Right lobe of liver (tissue), 6 donors: ENCODE measurements at regions not wholly inside any gene's neighbourhood (a gene's known extent, or its start where the extent isn't known, plus 50 kb on each side); places are given as distances from the start of the nearest gene placed in this dataset.

ENCODE experiments used
- ATAC-seq, 4 donors: fragments of 200-7000 bp; cut with Tn5 transposase; one replicate each; pipeline ENCODE4 v1.9.1; 2020; ENCODE audit warnings: mild to moderate bottlenecking in 4 of 4, moderate library complexity in 4 of 4
- DNase-seq, 3 donors: peaks; one replicate each; pipeline ENCODE4 v3.0.0-alpha.2; 2020
- H3K27ac ChIP-seq, 3 donors: fragments of 200-600 bp; one replicate each; pipeline ENCODE4 v1.8.0; 2022
- H3K27me3 ChIP-seq, 2 donors: fragments of 200-600 bp; one replicate each; pipeline ENCODE4 v1.8.0; 2022
- H3K36me3 ChIP-seq, 4 donors: fragments of 200-600 bp; sonication (generic) in 1 of 4; one replicate each; pipeline versions ENCODE4 v1.5.1 to v1.8.0; 2017 to 2022; ENCODE audit warnings: control low read depth in 1 of 4
- H3K4me1 ChIP-seq, 4 donors: fragments of 200-600 bp; sonication (generic) in 1 of 4; one replicate each; pipeline versions ENCODE4 v1.5.1 to v1.8.0; 2017 to 2022; ENCODE audit warnings: control low read depth in 1 of 4
- H3K4me3 ChIP-seq, 3 donors: fragments of 200-600 bp; one replicate each; pipeline ENCODE4 v1.8.0; 2022
- H3K9me3 ChIP-seq, 4 donors: fragments of 200-600 bp; sonication (generic) in 1 of 4; one replicate each; pipeline versions ENCODE4 v1.5.1 to v1.8.0; 2017 to 2022; ENCODE audit warnings: control low read depth in 1 of 4
- CTCF ChIP-seq, 4 donors: fragments of 200-600 bp in 3 of 4; fragments of 450-650 bp in 1 of 4; IDR thresholded peaks; one replicate each; pipeline versions ENCODE4 v1.5.1 to v1.8.0; 2016 to 2022; ENCODE audit warnings: antibody characterized with exemption in 4 of 4, mild to moderate bottlenecking in 2 of 4
- POLR2A ChIP-seq: fragments of 450-650 bp; IDR thresholded peaks from one replicate; pipeline ENCODE4 v1.6.1; 2017; ENCODE audit warnings: antibody characterized with exemption, mild to moderate bottlenecking
- WGBS: methylation state at CpG from one replicate; pipeline ENCODE4 v1.1.6; 2018; ENCODE audit warnings: low coverage, low lambda C conversion rate; ENCODE audit not compliant: insufficient coverage; ENCODE audit errors: missing lambda C conversion rate; 5-methylcytosine and 5-hydroxymethylcytosine counted together
- intact Hi-C, 2 donors: fragments of 100-400 bp; cut with DNase I; formaldehyde crosslinking; loops; one replicate each; pipeline versions ENCODE4 v1.11.2 to v1.14.1; 2022
- donor health status: DM: no; HTN: yes; CAD: no.
- donor health status: DM: no; HTN: no; CAD: no.
- donor health status: DM: no; HTN: no; CAD: no.
- donor health status: DM: no; HTN: yes; CAD: no.
- donor health status: DM: no; HTN: yes; CAD: no.

- 83% methylated on average over 2 of the region's 10 CpGs for WGBS
- intact Hi-C loops = loop anchor here in 1 of 2 donors (5.0 kb wide), 1 partner anchor 218 kb away; no protein-coding TSS in a partner anchor
- H3K4me3 ChIP-seq = no peak overlapping the region
- no peak for DNase-seq
- TF ChIP-seq POLR2A (no peak), CTCF (IDR thresholded peaks at IDR 0.05) (no peak)
- H3K27ac ChIP-seq = no peak overlapping the region
- ATAC-seq = no peak
- no peaks in the 10 kb centered on the region for H3K9me3 ChIP-seq
- H3K4me1 ChIP-seq = no peaks in the 10 kb centered on the region
- H3K36me3 ChIP-seq = no peaks in the 10 kb centered on the region
- H3K27me3 ChIP-seq = no peaks in the 10 kb centered on the region
Observed at GRCh38 chr20:40960521-40960956, 68.1 kb upstream of the TOP1 start.

DNA sequence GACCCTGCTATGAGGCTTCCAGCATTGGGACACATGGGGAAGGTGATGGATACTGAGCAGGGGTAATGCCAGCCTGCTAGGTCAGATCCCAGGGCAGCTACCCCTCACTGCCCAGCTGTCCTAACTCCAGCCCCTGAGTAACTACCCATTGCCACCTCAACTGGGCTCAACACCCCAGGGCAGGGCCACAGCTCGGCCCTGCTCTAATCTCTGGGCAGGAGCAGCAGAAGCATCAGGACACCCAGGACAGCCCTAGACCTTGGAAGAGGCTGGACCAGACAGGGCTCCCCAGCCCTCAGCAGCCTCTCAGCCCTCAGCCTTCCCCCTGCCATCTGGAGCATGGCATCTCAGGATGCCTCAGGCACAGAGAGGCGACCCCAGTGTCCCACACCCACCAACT, 67.4 kb upstream of the TOP1 start:
- intact Hi-C loops = loop anchor here in 1 of 2 donors (5.0 kb wide), 1 partner anchor 219 kb away; no protein-coding TSS in a partner anchor
- DNase-seq = peak in 1 of 3 donors; percentile 27
- no peak overlapping the region for H3K4me3 ChIP-seq
- no peaks in the 10 kb centered on the region for H3K27me3 ChIP-seq
- WGBS = 43% methylated on average over 1 of the region's 2 CpGs
- no peak for ATAC-seq
- no peaks in the 10 kb centered on the region for H3K9me3 ChIP-seq
- no peak overlapping the region for H3K27ac ChIP-seq
- TF ChIP-seq CTCF (IDR thresholded peaks at IDR 0.05) = no peak
- no peak for TF ChIP-seq POLR2A
- no peaks in the 10 kb centered on the region for H3K36me3 ChIP-seq
- H3K4me1 ChIP-seq = no peaks in the 10 kb centered on the region

GRCh38 chr20:40961686-40962640, 66.7 kb upstream of the TOP1 start:
- H3K9me3 ChIP-seq = no peaks in the 10 kb centered on the region
- ATAC-seq = no peak
- no peak overlapping the region for H3K4me3 ChIP-seq
- intact Hi-C loops = loop anchor here in 1 of 2 donors (5.0 kb wide), 1 partner anchor 220 kb away; no protein-coding TSS in a partner anchor
- TF ChIP-seq POLR2A = no peak
- no peak for TF ChIP-seq CTCF (IDR thresholded peaks at IDR 0.05)
- no peaks in the 10 kb centered on the region for H3K27me3 ChIP-seq
- 50% methylated on average over 9 of the region's 13 CpGs for WGBS
- H3K4me1 ChIP-seq = no peaks in the 10 kb centered on the region
- H3K27ac ChIP-seq = no peak overlapping the region
- no peaks in the 10 kb centered on the region for H3K36me3 ChIP-seq
- DNase-seq = peak in 1 of 3 donors; percentile 38

- H3K36me3 ChIP-seq = no peaks in the 10 kb centered on the region
- TF ChIP-seq CTCF (IDR thresholded peaks at IDR 0.05) (peak; percentile 73 to 96 (median 94)), POLR2A (no peak)
- H3K9me3 ChIP-seq = no peaks in the 10 kb centered on the region
- no peaks in the 10 kb centered on the region for H3K4me1 ChIP-seq
- H3K4me3 ChIP-seq = no peak overlapping the region
- ATAC-seq = peak; percentile 90 to 95 (median 94)
- no peak overlapping the region for H3K27ac ChIP-seq
- H3K27me3 ChIP-seq = no peaks in the 10 kb centered on the region
- intact Hi-C loops = loop anchor here in 1 of 2 donors (5.0 kb wide), 1 partner anchor 221 kb away; no protein-coding TSS in a partner anchor
- DNase-seq = peak; percentile 69 to 78 (median 74)
- WGBS = 17% methylated on average over 16 of the region's 21 CpGs
Observed at GRCh38 chr20:40962733-40963504, 65.7 kb upstream of the TOP1 start.
